ENCODE measurements at regions not wholly inside any gene's neighbourhood (a gene's known extent, or its start where the extent isn't known, plus 50 kb on each side); places are given as distances from the start of the nearest gene placed in this dataset.

- H3K4me1 ChIP-seq (replicated peaks), result no peaks in the 10 kb centered on the region
- no peak overlapping the region for H3K27ac ChIP-seq
- DNase-seq (ENCODE audit: low read depth in 1 of 2, low spot score in 2 of 2), result no peak
- H3K27me3 ChIP-seq (replicated peaks), result no peaks in the 10 kb centered on the region
- H3K9me3 ChIP-seq (replicated peaks), result no peaks in the 10 kb centered on the region
- H3K4me3 ChIP-seq, result no peak overlapping the region
- no peaks in the 10 kb centered on the region for H3K36me3 ChIP-seq
These were observed 243.0 kb upstream of the PROX1 start for GRCh38 chr1:213744780-213745179.

- Histone ChIP-seq H3K4me3 (no peak overlapping the region), H3K27me3 (replicated peaks) (no peaks in the 10 kb centered on the region), H3K4me1 (replicated peaks) (no peaks in the 10 kb centered on the region), H3K27ac (no peak overlapping the region), H3K9me3 (replicated peaks) (no peaks in the 10 kb centered on the region), H3K36me3 (no peaks in the 10 kb centered on the region)
- no peak for DNase-seq (ENCODE audit: low read depth in 1 of 2, low spot score in 2 of 2)
These were observed 242.3 kb upstream of the PROX1 start for GRCh38 chr1:213745451-213745850.

- Histone ChIP-seq H3K4me3 (no peak overlapping the region), H3K36me3 (no peaks in the 10 kb centered on the region), H3K27me3 (replicated peaks) (no peaks in the 10 kb centered on the region), H3K4me1 (replicated peaks) (no peaks in the 10 kb centered on the region), H3K9me3 (replicated peaks) (no peaks in the 10 kb centered on the region), H3K27ac (no peak overlapping the region)
- DNase-seq (ENCODE audit: low read depth in 1 of 2, low spot score in 2 of 2), result no peak
These were observed 238.2 kb upstream of the PROX1 start for GRCh38 chr1:213749558-213749957.

GRCh38 chr1:213750231-213751063, 237.3 kb upstream of the PROX1 start:
- H3K4me3 ChIP-seq, result no peak overlapping the region
- DNase-seq (ENCODE audit: low read depth in 1 of 2, low spot score in 2 of 2), result no peak
- H3K9me3 ChIP-seq (replicated peaks), result no peaks in the 10 kb centered on the region
- H3K4me1 ChIP-seq (replicated peaks), result no peaks in the 10 kb centered on the region
- H3K36me3 ChIP-seq, result no peaks in the 10 kb centered on the region
- H3K27ac ChIP-seq, result no peak overlapping the region
- H3K27me3 ChIP-seq (replicated peaks), result no peaks in the 10 kb centered on the region

- DNase-seq (ENCODE audit: low read depth in 1 of 2, low spot score in 2 of 2), result no peak
- Histone ChIP-seq H3K9me3 (replicated peaks) (no peaks in the 10 kb centered on the region), H3K27me3 (replicated peaks) (no peaks in the 10 kb centered on the region), H3K36me3 (no peaks in the 10 kb centered on the region), H3K4me1 (replicated peaks) (no peaks in the 10 kb centered on the region), H3K4me3 (no peak overlapping the region), H3K27ac (no peak overlapping the region)
These were observed 236.7 kb upstream of the PROX1 start for GRCh38 chr1:213751064-213751397.

GRCh38 chr1:213759359-213760181, 228.2 kb upstream of the PROX1 start:
- no peaks in the 10 kb centered on the region for H3K4me1 ChIP-seq (replicated peaks)
- no peaks in the 10 kb centered on the region for H3K9me3 ChIP-seq (replicated peaks)
- no peaks in the 10 kb centered on the region for H3K36me3 ChIP-seq
- no peak overlapping the region for H3K27ac ChIP-seq
- no peak for DNase-seq (ENCODE audit: low read depth in 1 of 2, low spot score in 2 of 2)
- H3K4me3 ChIP-seq, result no peak overlapping the region
- no peaks in the 10 kb centered on the region for H3K27me3 ChIP-seq (replicated peaks)

- H3K4me1 ChIP-seq (replicated peaks), result no peaks in the 10 kb centered on the region
- no peaks in the 10 kb centered on the region for H3K27me3 ChIP-seq (replicated peaks)
- no peak overlapping the region for H3K27ac ChIP-seq
- H3K4me3 ChIP-seq, result no peak overlapping the region
- no peak for DNase-seq (ENCODE audit: low read depth in 1 of 2, low spot score in 2 of 2)
- no peaks in the 10 kb centered on the region for H3K36me3 ChIP-seq
- no peaks in the 10 kb centered on the region for H3K9me3 ChIP-seq (replicated peaks)
These were observed 225.8 kb upstream of the PROX1 start for GRCh38 chr1:213761845-213762407.

- Histone ChIP-seq H3K4me3 (no peak overlapping the region), H3K27ac (no peak overlapping the region), H3K27me3 (replicated peaks) (0 out of 2 replicates have a peak, but pooled peaks cover 3% of the 10 kb centered on the region), H3K9me3 (replicated peaks) (no peaks in the 10 kb centered on the region), H3K36me3 (no peaks in the 10 kb centered on the region), H3K4me1 (replicated peaks) (no peaks in the 10 kb centered on the region)
- no peak for DNase-seq (ENCODE audit: low read depth in 1 of 2, low spot score in 2 of 2)
These were observed 220.1 kb upstream of the PROX1 start for GRCh38 chr1:213767683-213768082.

GRCh38 chr1:213772128-213773063, 215.4 kb upstream of the PROX1 start:
- no peak overlapping the region for H3K4me3 ChIP-seq
- no peaks in the 10 kb centered on the region for H3K4me1 ChIP-seq (replicated peaks)
- DNase-seq (ENCODE audit: low read depth in 1 of 2, low spot score in 2 of 2), result no peak
- no peaks in the 10 kb centered on the region for H3K36me3 ChIP-seq
- H3K27ac ChIP-seq, result no peak overlapping the region
- H3K9me3 ChIP-seq (replicated peaks), result no peaks in the 10 kb centered on the region
- H3K27me3 ChIP-seq (replicated peaks), result 0 out of 2 replicates have a peak, but pooled peaks cover 8% of the 10 kb centered on the region

- Histone ChIP-seq H3K27me3 (replicated peaks) (0 out of 2 replicates have a peak, but pooled peaks cover 11% of the 10 kb centered on the region), H3K4me3 (no peak overlapping the region), H3K4me1 (replicated peaks) (no peaks in the 10 kb centered on the region), H3K36me3 (no peaks in the 10 kb centered on the region), H3K27ac (no peak overlapping the region), H3K9me3 (replicated peaks) (no peaks in the 10 kb centered on the region)
- no peak for DNase-seq (ENCODE audit: low read depth in 1 of 2, low spot score in 2 of 2)
These were observed 213.8 kb upstream of the PROX1 start for GRCh38 chr1:213773975-213774374.

GRCh38 chr1:213776969-213777368, 210.8 kb upstream of the PROX1 start:
- Histone ChIP-seq H3K36me3 (no peaks in the 10 kb centered on the region), H3K4me1 (replicated peaks) (no peaks in the 10 kb centered on the region), H3K4me3 (no peak overlapping the region), H3K27ac (no peak overlapping the region), H3K9me3 (replicated peaks) (no peaks in the 10 kb centered on the region), H3K27me3 (replicated peaks) (0 out of 2 replicates have a peak, but pooled peaks cover 7% of the 10 kb centered on the region)
- DNase-seq (ENCODE audit: low read depth in 1 of 2, low spot score in 2 of 2), result no peak

GRCh38 chr1:213779228-213779627, 208.5 kb upstream of the PROX1 start:
- 0 out of 2 replicates have a peak, but pooled peaks cover 7% of the 10 kb centered on the region for H3K27me3 ChIP-seq (replicated peaks)
- H3K4me3 ChIP-seq, result no peak overlapping the region
- no peak for DNase-seq (ENCODE audit: low read depth in 1 of 2, low spot score in 2 of 2)
- no peaks in the 10 kb centered on the region for H3K9me3 ChIP-seq (replicated peaks)
- no peak overlapping the region for H3K27ac ChIP-seq
- no peaks in the 10 kb centered on the region for H3K36me3 ChIP-seq
- H3K4me1 ChIP-seq (replicated peaks), result no peaks in the 10 kb centered on the region

- no peak overlapping the region for H3K27ac ChIP-seq
- H3K4me1 ChIP-seq (replicated peaks), result no peaks in the 10 kb centered on the region
- no peaks in the 10 kb centered on the region for H3K9me3 ChIP-seq (replicated peaks)
- 0 out of 2 replicates have a peak, but pooled peaks cover 3% of the 10 kb centered on the region for H3K27me3 ChIP-seq (replicated peaks)
- H3K4me3 ChIP-seq, result no peak overlapping the region
- no peaks in the 10 kb centered on the region for H3K36me3 ChIP-seq
- DNase-seq (ENCODE audit: low read depth in 1 of 2, low spot score in 2 of 2), result no peak
These were observed 204.7 kb upstream of the PROX1 start for GRCh38 chr1:213782941-213783672.
